GM23248 (cell line): ENCODE measurements at regions not wholly inside any gene's neighbourhood (a gene's known extent, or its start where the extent isn't known, plus 50 kb on each side); places are given as distances from the start of the nearest gene placed in this dataset.
A peak's percentile ranks its signal among the peaks of the same experiment; 100 is the strongest.

Experiments used
- DNase-seq: peaks from one replicate; pipeline ENCODE4 v3.0.0-alpha.2; 2015
- H2AFZ ChIP-seq: fragments of 200-600 bp; sonication (generic); 2 replicates; pipeline ENCODE4 v1.6.1; 2016; ENCODE audit warnings: antibody characterized with exemption
- H3F3A ChIP-seq: fragments of 200-600 bp; sonication (generic); 2 replicates; pipeline ENCODE4 v1.6.1; 2016; ENCODE audit warnings: mild to moderate bottlenecking, antibody characterized with exemption, mixed run types; ENCODE audit not compliant: insufficient read depth
- H3K27ac ChIP-seq: fragments of 200-600 bp; sonication (generic); 2 replicates; pipeline ENCODE4 v1.5.1; 2016; ENCODE audit warnings: mild to moderate bottlenecking
- H3K27me3 ChIP-seq: fragments of 200-600 bp; sonication (generic); replicated peaks from 2 replicates; pipeline ENCODE4 v1.6.1; 2016; ENCODE audit warnings: mild to moderate bottlenecking; ENCODE audit not compliant: insufficient read depth
- H3K36me3 ChIP-seq: fragments of 200-600 bp; sonication (generic); 2 replicates; pipeline ENCODE4 v1.6.1; 2016; ENCODE audit warnings: low read depth, mild to moderate bottlenecking
- H3K4me1 ChIP-seq: fragments of 200-600 bp; sonication (generic); 2 replicates; pipeline ENCODE4 v1.6.1; 2016; ENCODE audit warnings: mild to moderate bottlenecking; ENCODE audit not compliant: insufficient read depth
- H3K4me2 ChIP-seq: fragments of 200-600 bp; sonication (generic); one replicate; pipeline ENCODE4 v1.6.1; 2016; ENCODE audit warnings: mild to moderate bottlenecking; ENCODE audit not compliant: unreplicated experiment
- H3K4me3 ChIP-seq: fragments of 200-600 bp; sonication (generic); 2 replicates; pipeline ENCODE4 v1.5.1; 2016; ENCODE audit warnings: mild to moderate bottlenecking
- H3K79me2 ChIP-seq: fragments of 200-600 bp; sonication (generic); 2 replicates; pipeline ENCODE4 v1.6.1; 2016; ENCODE audit warnings: mild to moderate bottlenecking; ENCODE audit not compliant: insufficient read depth
- H3K9ac ChIP-seq: fragments of 200-600 bp; sonication (generic); 2 replicates; pipeline ENCODE4 v1.6.1; 2016; ENCODE audit warnings: mild to moderate bottlenecking
- H3K9me2 ChIP-seq: fragments of 200-600 bp; sonication (generic); 2 replicates; pipeline ENCODE4 v1.6.1; 2016; ENCODE audit warnings: mixed run types, mild to moderate bottlenecking, moderate library complexity; ENCODE audit not compliant: insufficient read depth
- H3K9me3 ChIP-seq: fragments of 200-600 bp; sonication (generic); one replicate; pipeline ENCODE4 v1.6.1; 2017; ENCODE audit warnings: low read depth
- H4K20me1 ChIP-seq: fragments of 200-600 bp; sonication (generic); 2 replicates; pipeline ENCODE4 v1.6.0; 2016; ENCODE audit not compliant: insufficient read depth
- EZH2 ChIP-seq: fragments of 200-600 bp; sonication (generic); IDR thresholded peaks from 2 replicates; pipeline ENCODE4 v1.6.1; 2018; ENCODE audit warnings: antibody characterized with exemption, mild to moderate bottlenecking; ENCODE audit not compliant: insufficient read depth, poor library complexity, severe bottlenecking
- EZH2phosphoT487 ChIP-seq: fragments of 200-600 bp; sonication (generic); IDR thresholded peaks from 2 replicates; pipeline ENCODE4 v1.6.1; 2018; ENCODE audit warnings: antibody characterized with exemption, moderate library complexity, mild to moderate bottlenecking, low read depth; ENCODE audit not compliant: insufficient read depth
- WGBS, 2 experiments: methylation state at CpG; one replicate each; pipeline ENCODE4 v1.1.6; 2015 to 2017; ENCODE audit warnings: low lambda C conversion rate in 2 of 2, low coverage in 1 of 2; ENCODE audit errors: missing lambda C conversion rate in 2 of 2; 5-methylcytosine and 5-hydroxymethylcytosine counted together
- in situ Hi-C: fragments of 300-500 bp; cut with MboI; formaldehyde crosslinking; loops from 2 replicates; pipeline ENCODE4 v1.15.0; 2020

DNA sequence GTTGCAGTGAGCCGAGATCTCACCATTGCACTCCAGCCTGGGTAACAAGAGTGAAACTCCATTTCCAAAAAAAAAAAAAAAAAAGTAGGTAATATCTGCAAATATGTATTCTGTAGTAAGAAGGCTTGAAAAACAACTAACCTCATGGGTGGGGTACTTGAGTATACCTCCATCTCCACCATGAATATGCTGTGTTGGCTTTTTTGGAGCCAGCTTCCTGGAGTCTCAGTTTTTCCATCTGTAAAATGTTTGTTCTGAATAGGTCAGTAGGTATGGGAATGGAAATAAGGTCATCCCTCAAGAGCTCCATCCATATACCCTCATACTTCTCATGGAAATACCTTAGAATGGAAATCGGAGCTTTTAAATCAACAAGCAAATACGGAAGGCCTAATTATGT, 430.0 kb upstream of the FAM98A start:
- H3K79me2 ChIP-seq = no peaks in the 10 kb centered on the region
- 18 to 35% methylated on average over 3 of the region's 3 CpGs for WGBS, 2 experiments
- H3K4me1 ChIP-seq = no peaks in the 10 kb centered on the region
- H4K20me1 ChIP-seq = no peaks in the 10 kb centered on the region
- no peaks in the 10 kb centered on the region for H3K36me3 ChIP-seq
- no peak for DNase-seq
- H3K9ac ChIP-seq = no peak overlapping the region
- no peaks in the 10 kb centered on the region for H3F3A ChIP-seq
- H3K27me3 ChIP-seq = no peaks in the 10 kb centered on the region
- no peaks in the 10 kb centered on the region for H3K9me2 ChIP-seq
- H3K4me3 ChIP-seq = no peak overlapping the region
- TF ChIP-seq EZH2 (no peak), EZH2phosphoT487 (no peak)
- H2AFZ ChIP-seq = no peak overlapping the region
- H3K4me2 ChIP-seq = no peak overlapping the region
- H3K27ac ChIP-seq = no peak overlapping the region
- no peaks in the 10 kb centered on the region for H3K9me3 ChIP-seq
- in situ Hi-C loops = no loop called here

DNA sequence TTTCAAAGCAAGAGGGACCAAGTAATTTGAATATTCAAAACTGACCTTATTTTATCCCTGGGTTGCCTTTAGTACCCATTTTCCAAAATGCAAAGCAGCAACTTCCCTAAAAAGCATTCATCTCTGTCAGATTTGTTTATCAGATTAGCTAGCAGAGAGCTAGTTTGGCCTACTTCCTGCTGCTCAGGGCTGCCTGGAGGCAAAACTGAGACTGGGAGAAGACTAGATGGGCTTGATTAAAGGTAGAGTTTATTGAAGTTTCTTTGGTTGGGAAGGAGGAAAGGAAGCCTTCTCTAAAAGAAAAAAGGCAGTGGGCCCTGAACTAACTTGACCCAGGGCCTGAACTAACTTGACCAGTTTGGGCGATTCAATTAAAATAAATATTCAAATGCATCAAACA, 426.1 kb upstream of the FAM98A start:
- no peak for DNase-seq
- no peaks in the 10 kb centered on the region for H3K9me2 ChIP-seq
- WGBS, 2 experiments = 5 to 13% methylated on average over 1 of the region's 1 CpG
- no peak overlapping the region for H3K4me2 ChIP-seq
- H3K9ac ChIP-seq = no peak overlapping the region
- no peaks in the 10 kb centered on the region for H4K20me1 ChIP-seq
- no peak overlapping the region for H2AFZ ChIP-seq
- in situ Hi-C loops = no loop called here
- H3K4me1 ChIP-seq = no peaks in the 10 kb centered on the region
- H3K4me3 ChIP-seq = no peak overlapping the region
- no peaks in the 10 kb centered on the region for H3K27me3 ChIP-seq
- no peaks in the 10 kb centered on the region for H3K36me3 ChIP-seq
- no peaks in the 10 kb centered on the region for H3K79me2 ChIP-seq
- no peaks in the 10 kb centered on the region for H3F3A ChIP-seq
- no peak for TF ChIP-seq EZH2
- no peak for TF ChIP-seq EZH2phosphoT487
- no peak overlapping the region for H3K27ac ChIP-seq
- H3K9me3 ChIP-seq = no peaks in the 10 kb centered on the region

DNA sequence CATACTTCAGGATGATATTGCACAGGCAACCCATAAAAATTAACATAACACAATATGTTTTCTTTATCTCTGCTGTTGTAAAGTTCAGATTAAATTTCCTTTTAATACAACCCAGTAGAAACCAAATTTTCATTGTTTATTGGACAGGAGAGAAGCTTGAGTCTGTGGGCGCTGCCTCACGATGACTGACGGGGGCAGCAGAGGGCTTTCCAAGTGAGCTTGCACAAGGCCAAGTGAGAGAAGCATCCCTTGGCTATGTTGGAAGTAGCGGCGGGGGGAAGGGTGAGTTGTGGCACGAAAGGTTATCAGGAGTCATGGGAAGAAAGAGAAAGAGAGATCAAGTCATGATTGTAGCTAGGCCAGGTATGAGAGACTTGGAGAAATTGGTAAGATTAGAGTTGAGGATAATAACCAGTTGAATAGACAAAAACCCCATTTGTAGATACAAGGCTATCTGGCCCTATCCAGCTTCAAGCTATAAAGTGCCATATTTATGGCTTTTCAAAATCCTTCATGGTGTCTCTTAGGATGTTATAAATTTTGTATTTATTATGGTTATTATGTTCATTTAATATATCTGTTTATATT, 413.7 kb upstream of the FAM98A start:
- TF ChIP-seq EZH2phosphoT487 (no peak), EZH2 (no peak)
- Histone ChIP-seq H3K4me1 (no peaks in the 10 kb centered on the region), H3K36me3 (no peaks in the 10 kb centered on the region), H3K9ac (no peak overlapping the region), H3K27me3 (no peaks in the 10 kb centered on the region), H3K79me2 (no peaks in the 10 kb centered on the region), H3K4me2 (no peak overlapping the region), H4K20me1 (no peaks in the 10 kb centered on the region), H3K9me3 (no peaks in the 10 kb centered on the region), H2AFZ (no peak overlapping the region), H3K9me2 (no peaks in the 10 kb centered on the region), H3K4me3 (no peak overlapping the region), H3K27ac (no peak overlapping the region), H3F3A (no peaks in the 10 kb centered on the region)
- peak; percentile 53 for DNase-seq
- WGBS, 2 experiments = 1% methylated on average over 6 of the region's 6 CpGs
- in situ Hi-C loops = no loop called here

DNA sequence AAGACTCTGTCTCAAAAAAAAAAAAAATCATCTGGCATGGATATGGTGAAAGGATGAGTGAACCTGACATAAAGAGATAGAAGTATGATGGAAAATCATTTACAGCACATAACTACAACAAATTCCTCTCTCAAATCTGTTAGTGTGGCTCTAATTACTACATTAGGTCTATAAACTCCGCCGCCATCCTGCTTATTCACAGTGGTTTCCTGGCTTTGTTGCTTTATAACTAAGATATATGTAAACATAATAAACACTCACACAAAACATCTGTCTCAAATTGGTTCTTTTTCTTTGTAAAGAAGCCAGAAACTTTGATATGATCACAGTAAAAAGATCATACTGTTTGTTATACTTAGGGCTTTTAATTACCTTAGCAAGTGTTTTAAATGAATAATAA, 412.6 kb upstream of the FAM98A start:
- H3K4me2 ChIP-seq = no peak overlapping the region
- TF ChIP-seq EZH2 = no peak
- no peak for TF ChIP-seq EZH2phosphoT487
- no peaks in the 10 kb centered on the region for H3K9me2 ChIP-seq
- in situ Hi-C loops = no loop called here
- H3K27me3 ChIP-seq = no peaks in the 10 kb centered on the region
- DNase-seq = no peak
- H3K79me2 ChIP-seq = no peaks in the 10 kb centered on the region
- H3K9me3 ChIP-seq = no peaks in the 10 kb centered on the region
- H3K4me1 ChIP-seq = no peaks in the 10 kb centered on the region
- H3K36me3 ChIP-seq = no peaks in the 10 kb centered on the region
- H2AFZ ChIP-seq = no peak overlapping the region
- no peak overlapping the region for H3K27ac ChIP-seq
- H4K20me1 ChIP-seq = no peaks in the 10 kb centered on the region
- no peak overlapping the region for H3K9ac ChIP-seq
- H3F3A ChIP-seq = no peaks in the 10 kb centered on the region
- 12 to 16% methylated on average over 2 of the region's 2 CpGs for WGBS, 2 experiments
- no peak overlapping the region for H3K4me3 ChIP-seq

DNA sequence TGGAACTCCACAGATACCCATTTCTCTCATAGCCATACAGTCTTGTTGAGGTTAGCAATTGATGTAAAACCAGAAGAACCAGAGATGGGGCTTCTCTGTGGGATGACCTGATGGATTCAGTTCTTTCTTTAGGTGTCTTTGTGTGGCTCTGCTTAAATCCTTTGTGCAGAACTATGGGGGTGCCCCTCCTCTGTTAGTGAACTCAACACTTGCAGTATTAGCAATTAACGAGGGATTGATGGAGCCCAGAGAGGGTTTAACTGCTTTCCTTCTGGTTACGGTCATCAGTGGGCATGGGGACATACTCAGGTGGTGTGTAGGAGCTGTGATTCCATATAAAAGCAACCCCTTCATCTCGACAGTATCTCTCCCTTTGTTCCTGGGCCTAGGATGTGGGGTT, 406.8 kb upstream of the FAM98A start:
- no peaks in the 10 kb centered on the region for H3K36me3 ChIP-seq
- no peaks in the 10 kb centered on the region for H3K9me2 ChIP-seq
- H2AFZ ChIP-seq = no peak overlapping the region
- H3F3A ChIP-seq = no peaks in the 10 kb centered on the region
- no peaks in the 10 kb centered on the region for H3K79me2 ChIP-seq
- no peaks in the 10 kb centered on the region for H4K20me1 ChIP-seq
- H3K27ac ChIP-seq = no peak overlapping the region
- H3K9ac ChIP-seq = no peak overlapping the region
- no peaks in the 10 kb centered on the region for H3K9me3 ChIP-seq
- no peaks in the 10 kb centered on the region for H3K27me3 ChIP-seq
- H3K4me3 ChIP-seq = no peak overlapping the region
- WGBS, 2 experiments = 10 to 20% methylated on average over 3 of the region's 3 CpGs
- in situ Hi-C loops = no loop called here
- no peak for TF ChIP-seq EZH2phosphoT487
- no peak for TF ChIP-seq EZH2
- DNase-seq = no peak
- no peak overlapping the region for H3K4me2 ChIP-seq
- no peaks in the 10 kb centered on the region for H3K4me1 ChIP-seq
